ENCODE measurements at regions not wholly inside any gene's neighbourhood (a gene's known extent, or its start where the extent isn't known, plus 50 kb on each side); places are given as distances from the start of the nearest gene placed in this dataset.

DNA sequence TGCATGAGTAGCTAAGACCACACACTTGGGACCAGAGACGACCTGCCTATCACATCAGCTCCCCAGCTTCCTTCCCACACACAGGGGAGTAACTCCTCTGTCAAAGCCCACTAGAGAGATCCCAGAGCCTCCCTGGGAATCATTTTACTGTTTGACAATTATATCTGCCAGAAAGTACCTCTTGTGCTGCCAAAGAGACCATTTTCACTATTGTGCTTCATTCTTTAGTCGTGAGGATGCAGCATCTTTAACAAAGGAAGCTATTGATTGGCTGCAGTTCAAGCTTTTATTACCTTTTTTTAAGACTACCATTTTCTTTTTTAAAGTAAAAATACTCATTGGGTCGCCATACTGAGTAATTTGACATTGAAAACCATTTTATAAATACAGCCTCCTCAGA lies 194.5 kb upstream of the RGS6 start:
- 81 to 87% methylated on average over 3 of the region's 3 CpGs for WGBS, 2 donors
- TF ChIP-seq POLR2AphosphoS5 (IDR thresholded peaks at IDR 0.05) (no peak), EP300 (IDR thresholded peaks at IDR 0.05) (no peak), POLR2A (IDR thresholded peaks at IDR 0.05) (no peak)
- TF ChIP-seq, protein P1, sequence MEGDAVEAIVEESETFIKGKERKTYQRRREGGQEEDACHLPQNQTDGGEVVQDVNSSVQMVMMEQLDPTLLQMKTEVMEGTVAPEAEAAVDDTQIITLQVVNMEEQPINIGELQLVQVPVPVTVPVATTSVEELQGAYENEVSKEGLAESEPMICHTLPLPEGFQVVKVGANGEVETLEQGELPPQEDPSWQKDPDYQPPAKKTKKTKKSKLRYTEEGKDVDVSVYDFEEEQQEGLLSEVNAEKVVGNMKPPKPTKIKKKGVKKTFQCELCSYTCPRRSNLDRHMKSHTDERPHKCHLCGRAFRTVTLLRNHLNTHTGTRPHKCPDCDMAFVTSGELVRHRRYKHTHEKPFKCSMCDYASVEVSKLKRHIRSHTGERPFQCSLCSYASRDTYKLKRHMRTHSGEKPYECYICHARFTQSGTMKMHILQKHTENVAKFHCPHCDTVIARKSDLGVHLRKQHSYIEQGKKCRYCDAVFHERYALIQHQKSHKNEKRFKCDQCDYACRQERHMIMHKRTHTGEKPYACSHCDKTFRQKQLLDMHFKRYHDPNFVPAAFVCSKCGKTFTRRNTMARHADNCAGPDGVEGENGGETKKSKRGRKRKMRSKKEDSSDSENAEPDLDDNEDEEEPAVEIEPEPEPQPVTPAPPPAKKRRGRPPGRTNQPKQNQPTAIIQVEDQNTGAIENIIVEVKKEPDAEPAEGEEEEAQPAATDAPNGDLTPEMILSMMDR (IDR thresholded peaks at IDR 0.05): no peak
- no peak overlapping the region for H3K4me3 ChIP-seq
- H3K27me3 ChIP-seq: no peaks in the 10 kb centered on the region
- H3K27ac ChIP-seq: no peak overlapping the region
- no peaks in the 10 kb centered on the region for H3K9me3 ChIP-seq
- ATAC-seq (ENCODE audit: low FRiP score in 2 of 2): no peak
- H3K36me3 ChIP-seq: peaks cover 6 to 55% (median 32%) of the 10 kb centered on the region in 4 donors
- DNase-seq: no peak
- H3K4me1 ChIP-seq: peaks cover 0 to 10% (median 2%) of the 10 kb centered on the region in 4 donors

- TF ChIP-seq, protein P1 (IDR thresholded peaks at IDR 0.05): no peak
- TF ChIP-seq POLR2AphosphoS5 (IDR thresholded peaks at IDR 0.05) (no peak), EP300 (IDR thresholded peaks at IDR 0.05) (no peak), POLR2A (IDR thresholded peaks at IDR 0.05) (no peak)
- H3K9me3 ChIP-seq: no peaks in the 10 kb centered on the region
- ATAC-seq (ENCODE audit: low FRiP score in 2 of 2) (no peak), DNase-seq (no peak)
- H3K4me3 ChIP-seq: no peak overlapping the region
- H3K4me1 ChIP-seq: peaks cover 0 to 10% (median 2%) of the 10 kb centered on the region in 4 donors
- H3K36me3 ChIP-seq: peaks cover 6 to 44% (median 23%) of the 10 kb centered on the region in 4 donors
- no peak overlapping the region for H3K27ac ChIP-seq
- WGBS, 2 donors: 80 to 82% methylated on average over 4 to 5 of the region's 5 CpGs
- H3K27me3 ChIP-seq: no peaks in the 10 kb centered on the region
These were observed 192.8 kb upstream of the RGS6 start for GRCh38 chr14:71739273-71739990.

DNA sequence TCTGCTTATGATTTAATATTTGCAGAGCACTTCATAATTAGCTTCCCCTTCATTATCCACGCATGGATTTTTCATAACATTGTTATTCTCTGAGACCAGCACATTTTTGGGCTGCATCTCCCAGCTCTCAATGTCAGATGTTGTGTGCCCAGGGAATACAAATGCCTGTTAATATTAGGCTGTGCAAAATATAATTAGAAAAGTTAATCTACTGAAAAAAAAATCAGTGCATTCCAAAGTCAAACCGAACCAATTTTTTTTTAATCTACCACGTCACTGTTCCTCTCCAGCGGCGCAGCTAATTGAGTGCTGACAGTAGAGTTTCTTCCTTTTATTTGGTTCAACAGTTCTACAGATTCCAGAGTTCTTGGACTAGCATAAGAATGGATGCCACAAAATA lies 191.0 kb upstream of the RGS6 start:
- Histone ChIP-seq H3K27ac (no peak overlapping the region), H3K27me3 (no peaks in the 10 kb centered on the region), H3K36me3 (peaks cover 0 to 29% (median 8%) of the 10 kb centered on the region in 4 donors), H3K4me3 (no peak overlapping the region), H3K4me1 (peaks cover 0 to 10% (median 2%) of the 10 kb centered on the region in 4 donors), H3K9me3 (no peaks in the 10 kb centered on the region)
- no peak for ATAC-seq (ENCODE audit: low FRiP score in 2 of 2)
- TF ChIP-seq POLR2A (IDR thresholded peaks at IDR 0.05) (no peak), EP300 (IDR thresholded peaks at IDR 0.05) (no peak), POLR2AphosphoS5 (IDR thresholded peaks at IDR 0.05) (no peak)
- TF ChIP-seq, protein P1 (IDR thresholded peaks at IDR 0.05): no peak
- 85 to 88% methylated on average over 5 of the region's 5 CpGs for WGBS, 2 donors
- DNase-seq: no peak

- DNase-seq (no peak), ATAC-seq (ENCODE audit: low FRiP score in 2 of 2) (no peak)
- Histone ChIP-seq H3K27me3 (no peaks in the 10 kb centered on the region), H3K36me3 (peaks cover 0 to 17% (median 1%) of the 10 kb centered on the region in 4 donors), H3K27ac (no peak overlapping the region), H3K9me3 (peaks cover 0 to 3% (median 0%) of the 10 kb centered on the region in 4 donors), H3K4me1 (peaks cover 0 to 10% (median 2%) of the 10 kb centered on the region in 4 donors), H3K4me3 (no peak overlapping the region)
- TF ChIP-seq POLR2A (IDR thresholded peaks at IDR 0.05): no peak
- TF ChIP-seq, protein P1 (IDR thresholded peaks at IDR 0.05): no peak
- no peak for TF ChIP-seq POLR2AphosphoS5 (IDR thresholded peaks at IDR 0.05)
- no peak for TF ChIP-seq EP300 (IDR thresholded peaks at IDR 0.05)
- WGBS, 2 donors: 85 to 87% methylated on average over 6 of the region's 6 CpGs
These were observed 189.7 kb upstream of the RGS6 start for GRCh38 chr14:71742485-71742884.

- no peak for TF ChIP-seq POLR2AphosphoS5 (IDR thresholded peaks at IDR 0.05)
- TF ChIP-seq, protein P1 (IDR thresholded peaks at IDR 0.05): no peak
- no peak for TF ChIP-seq EP300 (IDR thresholded peaks at IDR 0.05)
- no peak for TF ChIP-seq POLR2A (IDR thresholded peaks at IDR 0.05)
- H3K9me3 ChIP-seq: peaks cover 0 to 19% (median 14%) of the 10 kb centered on the region in 4 donors
- ATAC-seq (ENCODE audit: low FRiP score in 2 of 2) (no peak), DNase-seq (no peak)
- H3K36me3 ChIP-seq: no peaks in the 10 kb centered on the region
- no peak overlapping the region for H3K4me3 ChIP-seq
- no peak overlapping the region for H3K27ac ChIP-seq
- H3K27me3 ChIP-seq: no peaks in the 10 kb centered on the region
- peaks cover 0 to under 1% (median 0%) of the 10 kb centered on the region in 4 donors for H3K4me1 ChIP-seq
- 65 to 80% methylated on average over 7 of the region's 7 CpGs for WGBS, 2 donors
These were observed 187.2 kb upstream of the RGS6 start for GRCh38 chr14:71745072-71745471.
